Suprapubic skin (tissue), 3 donors: ENCODE measurements at regions not wholly inside any gene's neighbourhood (a gene's known extent, or its start where the extent isn't known, plus 50 kb on each side); places are given as distances from the start of the nearest gene placed in this dataset.

Experiments
- POLR2A ChIP-seq, 2 donors: fragments of 450-650 bp; IDR thresholded peaks; one replicate each; pipeline ENCODE4 v1.6.1; 2017; ENCODE audit warnings: antibody characterized with exemption in 2 of 2, mild to moderate bottlenecking in 2 of 2, moderate library complexity in 2 of 2
- TF ChIP-seq, protein P1 (sequence below), 2 donors: fragments of 200-600 bp in 1 of 2; fragments of 450-650 bp in 1 of 2; sonication (generic) in 1 of 2; IDR thresholded peaks; one replicate each; pipeline ENCODE4 v1.5.1; 2016 to 2019; ENCODE audit warnings: antibody characterized with exemption in 2 of 2, mild to moderate bottlenecking in 1 of 2, moderate library complexity in 1 of 2

DNA sequence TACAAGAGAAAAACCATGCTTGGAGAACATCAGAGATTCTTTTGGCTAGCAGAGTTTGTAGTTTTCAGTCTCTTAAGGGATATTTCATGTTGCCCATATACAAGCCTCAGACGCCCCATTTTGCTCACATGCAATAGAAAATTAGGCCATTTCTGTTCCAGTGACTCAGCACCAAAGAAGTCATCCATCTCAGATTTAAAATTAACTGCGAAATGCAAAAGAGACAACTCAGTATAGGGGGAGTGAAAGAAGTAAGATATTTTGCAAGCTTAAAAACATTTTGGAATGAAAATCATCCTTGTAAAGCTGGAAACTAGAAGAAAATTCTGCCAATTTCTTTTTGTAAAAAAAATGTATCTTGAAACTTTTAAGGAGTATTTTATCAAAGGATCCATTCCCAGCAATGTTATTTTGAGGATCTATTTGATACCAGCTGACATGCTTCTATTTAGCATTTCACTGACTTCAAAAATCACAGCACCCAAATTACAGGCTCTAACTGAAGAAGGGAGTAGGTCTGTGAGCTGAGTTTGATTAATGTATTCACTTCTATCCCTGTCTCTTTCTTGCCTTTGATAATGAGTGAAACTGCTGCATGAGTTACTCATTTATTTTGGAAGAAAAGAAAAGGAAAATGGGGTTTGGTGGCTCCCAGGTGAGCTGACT lies 223.7 kb upstream of the SULF2 start:
- TF ChIP-seq POLR2A (IDR thresholded peaks at IDR 0.05), result no peak
- TF ChIP-seq, protein P1, sequence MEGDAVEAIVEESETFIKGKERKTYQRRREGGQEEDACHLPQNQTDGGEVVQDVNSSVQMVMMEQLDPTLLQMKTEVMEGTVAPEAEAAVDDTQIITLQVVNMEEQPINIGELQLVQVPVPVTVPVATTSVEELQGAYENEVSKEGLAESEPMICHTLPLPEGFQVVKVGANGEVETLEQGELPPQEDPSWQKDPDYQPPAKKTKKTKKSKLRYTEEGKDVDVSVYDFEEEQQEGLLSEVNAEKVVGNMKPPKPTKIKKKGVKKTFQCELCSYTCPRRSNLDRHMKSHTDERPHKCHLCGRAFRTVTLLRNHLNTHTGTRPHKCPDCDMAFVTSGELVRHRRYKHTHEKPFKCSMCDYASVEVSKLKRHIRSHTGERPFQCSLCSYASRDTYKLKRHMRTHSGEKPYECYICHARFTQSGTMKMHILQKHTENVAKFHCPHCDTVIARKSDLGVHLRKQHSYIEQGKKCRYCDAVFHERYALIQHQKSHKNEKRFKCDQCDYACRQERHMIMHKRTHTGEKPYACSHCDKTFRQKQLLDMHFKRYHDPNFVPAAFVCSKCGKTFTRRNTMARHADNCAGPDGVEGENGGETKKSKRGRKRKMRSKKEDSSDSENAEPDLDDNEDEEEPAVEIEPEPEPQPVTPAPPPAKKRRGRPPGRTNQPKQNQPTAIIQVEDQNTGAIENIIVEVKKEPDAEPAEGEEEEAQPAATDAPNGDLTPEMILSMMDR (IDR thresholded peaks at IDR 0.05), result no peak
